Globus pallidus (tissue), 1 donor: ENCODE measurements at regions not wholly inside any gene's neighbourhood (a gene's known extent, or its start where the extent isn't known, plus 50 kb on each side); places are given as distances from the start of the nearest gene placed in this dataset.

Experiments used
- DNase-seq: peaks from one replicate; pipeline ENCODE4 v3.0.0-alpha.2; 2015; ENCODE audit warnings: low spot score

GRCh38 chr7:142371586-142372377, 113.9 kb upstream of the PRSS58 start:
- DNase-seq = no peak

- DNase-seq = no peak
These were observed 107.6 kb upstream of the PRSS58 start for GRCh38 chr7:142365410-142365842.

- DNase-seq = no peak
These were observed 106.7 kb upstream of the PRSS58 start for GRCh38 chr7:142364551-142364950.

- DNase-seq = no peak
These were observed 104.5 kb upstream of the PRSS58 start for GRCh38 chr7:142362349-142362748.

GRCh38 chr7:142359694-142360279, 101.9 kb upstream of the PRSS58 start:
- DNase-seq = peak; percentile 26

DNA sequence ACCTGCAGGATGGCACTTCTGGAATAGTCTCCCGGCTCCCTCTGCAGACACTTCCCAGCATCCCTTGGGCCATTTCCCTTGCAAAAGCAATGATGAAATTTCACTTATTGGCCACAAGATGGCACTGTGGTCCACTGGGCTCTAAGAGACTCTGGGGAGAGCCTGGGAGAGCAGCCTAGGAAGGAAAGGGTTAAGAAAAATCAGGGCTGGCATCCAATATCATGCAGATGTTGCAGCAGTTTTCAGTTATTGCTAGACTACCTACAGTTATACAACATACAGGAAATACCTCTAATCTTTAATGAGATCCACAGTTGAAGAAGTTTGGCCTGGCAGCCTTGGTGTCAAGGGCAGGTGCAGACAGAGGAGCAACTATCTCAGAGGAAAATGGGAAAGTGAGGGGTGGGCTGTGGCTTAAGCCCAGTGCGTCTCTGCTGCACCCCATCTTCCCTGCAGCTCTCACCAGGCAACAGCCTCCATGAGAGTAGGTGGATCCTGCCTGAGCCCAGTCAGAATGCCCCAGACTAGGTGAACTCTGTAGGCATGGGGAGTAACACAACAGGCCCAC, 100.2 kb upstream of the PRSS58 start:
- peak; percentile 59 for DNase-seq

GRCh38 chr7:142356166-142356565, 98.3 kb upstream of the PRSS58 start:
- DNase-seq = no peak

DNA sequence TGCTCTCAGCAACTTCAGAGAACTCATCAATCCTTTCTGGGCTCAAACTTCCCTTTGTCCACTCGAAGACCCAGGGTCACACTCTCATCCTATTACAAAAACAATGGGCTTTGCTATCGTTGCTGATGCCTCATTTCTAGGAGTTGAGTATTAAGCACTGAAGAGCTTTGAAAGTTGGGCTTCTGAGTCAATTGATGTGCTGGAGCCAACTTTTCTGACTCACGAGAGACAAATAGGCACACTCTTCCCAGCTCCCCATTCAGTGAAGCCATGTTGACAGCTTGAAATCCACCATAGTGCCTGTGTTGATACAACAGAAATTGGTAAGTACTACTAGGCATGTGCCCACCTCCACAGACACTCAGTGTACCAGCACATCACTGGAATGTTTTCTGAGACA, 97.5 kb upstream of the PRSS58 start:
- no peak for DNase-seq

DNA sequence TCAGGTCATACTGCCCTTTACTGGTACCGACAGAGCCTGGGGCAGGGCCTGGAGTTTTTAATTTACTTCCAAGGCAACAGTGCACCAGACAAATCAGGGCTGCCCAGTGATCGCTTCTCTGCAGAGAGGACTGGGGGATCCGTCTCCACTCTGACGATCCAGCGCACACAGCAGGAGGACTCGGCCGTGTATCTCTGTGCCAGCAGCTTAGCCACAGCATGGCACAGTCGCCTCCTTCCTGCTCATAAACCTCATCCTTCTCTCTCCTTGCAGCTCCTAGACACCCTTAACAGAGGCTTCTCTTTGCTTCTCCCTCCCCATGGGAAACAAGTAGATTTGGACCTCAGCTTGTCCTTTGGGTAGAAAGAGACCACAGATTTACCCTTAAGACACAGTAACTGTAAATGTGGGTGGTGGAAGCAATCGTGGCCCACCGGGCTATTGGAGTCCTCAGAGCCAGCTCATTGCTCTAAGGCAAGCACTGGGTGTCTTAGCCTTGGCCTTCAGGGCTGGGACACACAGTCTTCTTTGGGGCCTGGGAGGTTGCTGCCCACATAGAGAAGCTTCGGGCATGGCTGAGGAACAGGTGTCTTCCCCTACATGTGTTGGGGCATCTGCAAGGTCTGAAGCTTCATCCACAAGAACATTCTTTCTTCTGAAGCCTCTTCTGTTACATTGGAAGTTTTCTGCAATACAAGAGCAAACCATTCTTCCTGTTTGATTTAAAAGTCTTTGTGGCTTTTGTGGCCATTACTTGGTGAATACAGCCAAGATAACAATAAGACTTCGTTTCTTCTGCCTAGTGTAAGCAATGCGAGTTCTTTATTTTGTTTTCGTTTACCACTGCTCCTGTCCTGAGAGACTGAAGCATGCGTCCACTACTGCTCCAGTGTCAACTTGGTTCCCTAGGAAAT, 95.5 kb upstream of the PRSS58 start:
- DNase-seq = no peak

- DNase-seq = no peak
These were observed 94.7 kb upstream of the PRSS58 start for GRCh38 chr7:142352543-142352942.

DNA sequence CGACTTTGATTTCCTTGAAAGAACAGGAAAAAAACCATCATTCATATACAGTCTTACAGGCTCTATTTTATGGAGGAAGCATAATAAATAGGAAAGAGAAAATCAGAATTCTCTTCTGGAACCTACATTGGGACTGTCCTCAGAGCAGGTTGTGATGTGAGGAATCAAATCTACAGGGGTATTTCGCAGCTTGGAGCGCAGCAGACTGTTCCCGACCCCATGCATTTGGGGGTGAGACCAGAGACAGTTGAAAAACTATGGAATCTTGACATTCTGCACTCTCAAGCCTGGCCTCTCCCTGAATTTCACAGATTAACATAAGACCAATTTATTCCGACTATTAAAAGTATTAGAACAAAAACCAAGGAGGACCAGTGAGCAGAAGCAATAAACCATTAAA, 93.3 kb upstream of the PRSS58 start:
- no peak for DNase-seq

- DNase-seq = no peak
These were observed 92.0 kb upstream of the PRSS58 start for GRCh38 chr7:142349670-142350405.

- no peak for DNase-seq
These were observed 91.1 kb upstream of the PRSS58 start for GRCh38 chr7:142348921-142349405.

DNA sequence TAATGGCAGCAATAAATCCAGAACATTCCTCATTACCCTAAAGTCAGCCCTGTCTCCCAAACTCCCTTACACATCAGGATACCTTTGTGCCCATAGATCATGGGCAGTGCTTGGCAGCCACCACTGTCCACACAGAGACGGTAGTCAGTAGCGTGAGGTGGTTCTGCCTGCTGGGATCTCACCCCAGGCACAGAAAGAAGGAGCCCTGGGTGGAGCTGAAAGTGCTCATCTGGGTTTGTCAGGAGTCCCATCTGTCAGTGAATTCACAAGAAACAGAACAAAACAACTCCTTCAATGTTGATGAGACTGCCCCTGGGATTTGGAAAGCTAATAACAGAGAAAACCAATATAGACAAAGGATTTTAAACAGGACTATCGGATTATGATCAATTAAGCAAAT, 90.2 kb upstream of the PRSS58 start:
- no peak for DNase-seq

- DNase-seq = no peak
These were observed 89.2 kb upstream of the PRSS58 start for GRCh38 chr7:142347091-142347490.

GRCh38 chr7:142345811-142346210, 88.0 kb upstream of the PRSS58 start:
- no peak for DNase-seq

DNA sequence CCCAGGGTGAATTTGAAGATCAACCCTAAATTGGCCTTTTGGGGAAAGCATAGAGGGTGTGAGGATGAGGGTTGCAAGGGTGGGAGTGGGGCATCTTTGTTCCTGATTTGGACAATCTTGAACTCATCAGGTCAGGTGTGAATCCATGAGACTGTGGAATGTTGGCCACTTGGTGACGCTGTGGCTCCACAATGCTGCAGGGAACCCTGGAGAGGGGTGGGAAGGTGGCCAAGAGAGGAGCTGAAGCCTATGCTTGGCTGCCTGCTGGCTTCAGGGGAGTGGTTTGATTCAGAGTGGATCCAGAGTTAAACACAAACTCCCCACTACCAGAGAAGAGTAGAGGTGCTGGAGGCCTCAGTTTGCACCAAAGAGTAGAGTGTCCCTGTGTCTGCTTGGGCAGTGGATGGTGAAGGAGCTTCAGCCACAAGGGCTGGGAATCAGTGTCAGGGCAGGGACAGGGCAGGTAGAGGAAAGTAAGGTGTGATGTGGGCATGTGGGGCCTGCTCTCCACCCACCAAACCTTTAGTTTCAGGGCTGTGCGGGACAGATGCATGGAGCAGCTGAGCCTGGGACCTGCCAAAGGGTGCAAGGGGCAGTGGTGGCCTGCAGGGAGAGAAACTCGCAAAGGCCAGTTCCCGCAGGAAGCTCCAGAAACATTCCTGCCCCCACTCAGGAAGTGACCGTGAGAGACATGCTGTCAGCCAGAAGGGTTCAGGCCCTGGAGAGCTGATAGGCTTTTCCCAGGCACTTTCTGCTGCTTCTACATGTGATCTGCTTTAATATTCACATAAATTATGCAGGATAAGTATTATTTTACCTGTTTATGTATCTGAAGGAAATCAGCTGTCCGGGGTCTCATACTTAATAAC, 81.0 kb upstream of the PRSS58 start:
- peak; percentile 36 for DNase-seq

DNA sequence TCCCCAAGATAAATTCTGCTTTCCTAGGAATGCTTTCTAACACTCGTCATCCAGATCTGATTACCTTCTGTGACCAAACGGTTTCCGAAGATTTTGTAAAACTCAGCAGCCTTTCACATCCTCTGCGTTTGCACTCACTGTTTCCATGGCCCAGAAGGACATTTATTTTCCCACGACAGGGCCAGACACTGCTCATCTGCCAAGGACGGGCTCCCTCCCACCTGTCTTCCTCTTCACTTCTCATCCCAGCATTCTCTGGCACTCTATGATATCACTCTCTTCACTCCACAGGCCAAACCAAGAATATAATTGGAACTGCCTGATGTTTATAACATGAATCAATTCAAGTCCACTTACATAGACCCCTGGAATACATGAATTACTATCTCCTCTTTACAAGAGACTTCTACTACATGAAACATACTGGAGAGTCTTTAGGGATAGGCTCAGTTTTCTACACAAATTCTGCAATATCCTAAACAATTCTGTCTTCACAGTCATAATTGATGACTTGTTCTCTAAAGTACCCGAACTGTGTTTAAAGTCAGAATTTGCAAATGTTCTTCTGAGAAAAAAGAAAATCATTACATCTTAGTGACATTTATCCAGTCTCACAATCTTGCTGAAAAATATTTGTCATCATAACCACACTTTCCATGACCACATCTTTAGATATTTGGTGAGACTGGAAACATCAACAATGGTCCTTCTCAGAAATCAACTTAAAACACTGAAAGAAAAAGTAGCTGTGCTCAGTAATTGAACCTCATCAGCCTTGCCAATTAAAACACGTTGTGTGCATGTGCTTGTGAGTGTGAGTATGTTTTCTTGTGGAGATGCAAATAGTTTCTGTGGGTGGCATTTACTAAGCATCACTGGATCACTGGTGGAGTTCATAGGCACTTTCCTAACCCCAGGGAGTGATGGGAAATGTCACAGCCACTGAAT, 79.5 kb upstream of the PRSS58 start:
- DNase-seq = no peak

DNA sequence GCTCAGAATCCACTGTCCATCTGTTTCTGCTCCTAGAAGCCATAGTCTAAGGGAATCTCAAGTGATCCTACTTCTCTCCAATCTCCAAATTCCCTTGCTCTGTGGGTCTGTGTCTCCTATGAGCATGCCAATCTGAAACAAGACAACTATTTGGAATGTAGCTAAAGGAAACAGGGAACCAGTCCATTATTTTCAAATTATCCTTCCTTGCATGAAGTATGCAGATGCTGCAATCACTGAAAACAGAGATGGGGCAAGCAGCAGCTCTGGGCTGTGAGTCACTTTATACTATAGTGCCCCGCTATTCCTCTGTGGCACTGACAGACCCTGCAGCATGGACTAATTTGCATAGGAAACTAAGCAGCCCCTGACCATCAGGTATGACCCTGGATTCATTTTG, 76.9 kb upstream of the PRSS58 start:
- DNase-seq = no peak
